HG02642 (cell line): ENCODE measurements at regions not wholly inside any gene's neighbourhood (a gene's known extent, or its start where the extent isn't known, plus 50 kb on each side); places are given as distances from the start of the nearest gene placed in this dataset.

Experiments
- ATAC-seq: cut with Tn5 transposase; IDR thresholded peaks from one replicate; pipeline ENCODE4 v1.9.1; 2021; ENCODE audit warnings: mild to moderate bottlenecking; ENCODE audit not compliant: unreplicated experiment, poor library complexity

GRCh38 chr6:141701732-141702131 is 431.0 kb upstream of the GJE1 start:
- ATAC-seq, result no peak

- no peak for ATAC-seq
Measured at GRCh38 chr6:141700819-141701218, 431.9 kb upstream of the GJE1 start.

GRCh38 chr6:141688916-141689315 is 443.8 kb upstream of the GJE1 start:
- peak; percentile 65 for ATAC-seq

- no peak for ATAC-seq
Measured at GRCh38 chr6:141685416-141685815, 447.3 kb upstream of the GJE1 start.

DNA sequence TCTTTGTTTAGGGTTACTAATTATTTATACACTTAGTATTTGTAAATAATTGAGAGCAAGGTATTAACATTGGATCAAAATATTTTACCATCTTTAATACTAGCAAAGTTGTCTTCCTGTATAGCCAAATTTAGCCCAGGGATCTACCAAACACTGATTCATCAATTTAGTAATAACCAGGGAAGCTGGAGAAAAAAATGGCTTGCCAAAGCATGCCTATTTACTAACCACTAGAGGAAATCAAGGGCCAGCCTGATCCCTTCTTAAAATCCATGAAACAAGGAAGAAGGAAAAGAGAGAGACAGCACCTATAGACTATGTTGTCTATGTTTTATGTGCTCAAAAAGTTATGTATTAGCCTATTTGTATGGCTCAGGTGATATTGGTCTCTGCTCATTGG is 450.3 kb upstream of the GJE1 start:
- ATAC-seq, result no peak

DNA sequence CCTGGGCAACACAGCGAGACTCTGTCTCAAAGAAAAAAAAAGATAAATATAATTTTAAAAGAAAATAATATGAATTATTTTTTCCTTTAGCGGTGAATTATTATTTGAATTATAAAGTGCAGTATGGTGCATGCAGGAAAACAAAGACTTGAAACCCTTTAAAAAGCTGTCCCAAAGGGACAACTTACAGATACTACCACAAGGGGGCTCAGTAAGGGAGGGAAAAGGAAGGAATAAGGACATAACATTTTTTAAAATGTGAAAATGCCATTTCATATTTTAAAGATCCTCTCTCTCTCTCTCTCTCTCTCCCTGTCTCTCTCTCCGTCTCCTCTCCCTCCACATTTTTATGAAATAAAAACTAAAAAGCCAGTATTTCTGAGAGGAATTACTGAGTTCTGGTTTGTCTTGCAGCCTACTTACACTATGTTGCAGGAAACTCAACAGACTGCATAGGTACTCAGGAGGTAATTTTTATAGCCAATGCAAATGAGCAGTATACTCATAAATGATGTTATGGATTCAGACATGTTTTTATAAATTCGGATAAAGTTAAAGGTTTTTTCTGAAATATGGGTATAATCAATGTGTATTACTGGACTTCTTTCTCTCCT is 455.0 kb upstream of the GJE1 start:
- ATAC-seq, result no peak

GRCh38 chr6:141675957-141676356 is 456.8 kb upstream of the GJE1 start:
- ATAC-seq, result no peak

DNA sequence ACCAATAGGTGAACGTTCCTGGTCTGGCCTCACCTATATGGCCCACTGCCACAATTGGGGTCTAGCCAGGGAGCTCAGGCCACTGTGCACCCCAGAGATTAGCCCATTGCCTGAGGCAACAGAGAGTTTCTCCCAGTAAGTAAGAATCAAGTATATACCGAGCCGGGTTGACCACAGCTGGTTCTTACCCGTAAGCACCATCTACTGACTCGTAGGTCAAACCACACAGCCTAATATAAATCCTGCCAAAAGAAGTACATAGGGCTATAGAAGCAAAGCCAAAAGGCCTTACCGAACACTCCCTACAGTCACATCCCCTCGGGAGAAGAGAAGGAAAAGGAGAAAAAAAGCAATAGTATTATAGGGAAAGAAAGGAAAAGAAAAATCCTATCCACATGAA is 463.6 kb upstream of the GJE1 start:
- no peak for ATAC-seq

DNA sequence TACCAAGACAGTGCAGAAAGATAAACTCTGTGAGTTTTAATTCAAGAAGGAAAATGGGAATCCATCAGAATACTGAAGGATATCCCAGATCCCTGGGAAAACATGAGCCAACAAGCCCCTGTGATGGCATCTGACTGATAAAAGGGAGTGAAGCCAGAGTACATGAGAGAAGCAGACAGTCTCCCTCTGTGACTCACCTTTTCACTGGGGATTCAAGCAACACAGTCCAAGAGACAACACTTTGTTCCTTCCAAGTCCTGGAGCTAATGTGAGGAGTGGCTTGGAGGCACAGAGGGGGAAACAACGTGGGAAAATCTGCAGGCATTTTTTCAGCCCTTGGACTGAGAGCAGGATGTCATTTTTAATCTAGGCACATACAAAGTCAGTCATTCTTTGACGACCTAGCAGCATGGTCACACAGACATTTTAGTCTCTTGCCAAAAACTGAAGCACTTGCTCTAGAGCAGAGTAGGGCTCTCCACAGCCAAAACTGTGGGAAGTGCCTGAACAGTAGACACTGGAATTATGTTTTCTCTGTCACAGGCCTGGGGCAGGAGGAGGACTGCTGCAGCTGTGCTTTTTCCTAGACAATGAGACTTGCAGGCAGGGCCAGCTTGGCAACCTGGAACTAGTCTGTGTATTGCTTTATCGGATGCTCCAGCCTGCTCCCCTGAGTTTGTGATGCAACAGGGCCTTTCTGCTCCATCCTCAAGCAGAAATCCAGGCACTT is 465.0 kb upstream of the GJE1 start:
- ATAC-seq, result no peak

DNA sequence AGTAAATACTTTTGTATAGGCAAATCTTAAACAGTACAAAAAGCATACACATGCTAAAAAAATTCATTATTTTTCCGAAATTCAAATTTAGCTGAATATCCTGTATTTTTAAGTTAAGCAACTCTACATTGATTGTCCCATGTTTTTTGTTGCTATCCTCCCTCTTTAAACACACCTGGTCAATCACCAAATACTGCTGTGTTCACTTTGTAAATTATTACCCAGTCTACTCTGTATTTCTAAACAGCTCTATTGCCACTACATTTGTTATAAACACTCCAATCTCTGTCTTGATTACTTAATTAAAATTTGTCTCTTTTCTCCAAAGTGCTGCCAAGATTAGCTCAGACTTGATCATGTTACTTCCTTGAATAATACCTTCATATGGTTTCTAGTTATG is 466.5 kb upstream of the GJE1 start:
- ATAC-seq, result no peak

GRCh38 chr6:141664744-141665143 is 468.0 kb upstream of the GJE1 start:
- no peak for ATAC-seq

DNA sequence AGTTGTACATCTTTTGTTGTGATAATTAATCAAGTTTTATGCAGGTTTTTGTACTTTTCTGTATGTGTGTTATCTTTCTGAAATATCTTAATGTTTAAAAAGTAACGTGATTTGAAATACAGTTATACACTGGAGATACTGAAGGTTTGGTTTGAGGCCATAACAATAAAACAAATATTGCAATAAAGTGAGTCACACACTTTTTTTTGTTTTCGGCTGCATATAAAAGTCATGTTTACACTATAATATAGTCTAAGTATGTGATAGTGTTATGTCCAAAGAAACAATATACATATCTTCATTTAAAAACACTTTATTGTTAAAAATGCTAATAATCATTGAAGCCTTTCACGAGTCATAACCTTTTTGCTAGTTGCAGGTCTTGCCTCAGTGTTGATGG is 473.1 kb upstream of the GJE1 start:
- no peak for ATAC-seq

- ATAC-seq, result no peak
Measured at GRCh38 chr6:141658696-141659095, 474.0 kb upstream of the GJE1 start.

GRCh38 chr6:141657812-141658211 is 474.9 kb upstream of the GJE1 start:
- no peak for ATAC-seq

DNA sequence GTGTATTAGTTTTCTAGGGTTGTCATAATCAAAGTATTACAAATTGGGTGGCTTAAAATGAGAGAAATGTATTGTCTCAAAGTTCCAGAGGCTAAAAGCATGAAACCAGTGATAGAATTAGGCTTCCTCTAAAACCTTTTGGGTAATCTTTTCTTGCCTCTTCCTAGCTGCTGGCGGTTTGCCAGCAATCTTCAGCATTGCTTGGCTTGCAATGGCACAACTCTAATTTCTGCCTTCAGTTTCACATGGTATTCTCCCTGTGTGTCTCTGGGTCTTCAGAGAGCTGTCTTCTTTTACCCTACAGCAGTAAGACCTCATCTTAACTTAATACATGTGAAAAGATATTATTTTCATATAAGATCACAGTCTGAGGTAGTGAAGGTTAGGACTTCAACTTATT is 479.1 kb upstream of the GJE1 start:
- ATAC-seq, result no peak

- no peak for ATAC-seq
Measured at GRCh38 chr6:141641951-141642350, 490.8 kb upstream of the GJE1 start.

DNA sequence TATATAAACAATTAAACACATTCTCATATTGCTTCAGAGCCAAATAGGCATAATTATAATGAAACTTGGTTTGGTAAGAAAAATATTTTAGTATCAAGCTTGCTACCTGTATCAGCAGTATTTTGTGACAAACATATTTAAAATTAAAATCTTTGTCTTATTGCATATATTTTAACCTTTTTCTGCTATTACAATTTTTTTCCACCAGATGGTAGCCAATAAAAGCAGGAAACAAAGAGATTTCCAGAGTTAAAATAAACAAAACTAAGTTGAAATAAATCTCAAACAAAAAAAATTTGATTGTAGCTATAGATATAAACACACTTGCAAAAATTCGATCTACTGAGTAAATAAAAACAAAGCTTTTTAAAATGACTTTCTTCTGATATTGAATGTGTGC is 491.3 kb upstream of the GJE1 start:
- no peak for ATAC-seq

DNA sequence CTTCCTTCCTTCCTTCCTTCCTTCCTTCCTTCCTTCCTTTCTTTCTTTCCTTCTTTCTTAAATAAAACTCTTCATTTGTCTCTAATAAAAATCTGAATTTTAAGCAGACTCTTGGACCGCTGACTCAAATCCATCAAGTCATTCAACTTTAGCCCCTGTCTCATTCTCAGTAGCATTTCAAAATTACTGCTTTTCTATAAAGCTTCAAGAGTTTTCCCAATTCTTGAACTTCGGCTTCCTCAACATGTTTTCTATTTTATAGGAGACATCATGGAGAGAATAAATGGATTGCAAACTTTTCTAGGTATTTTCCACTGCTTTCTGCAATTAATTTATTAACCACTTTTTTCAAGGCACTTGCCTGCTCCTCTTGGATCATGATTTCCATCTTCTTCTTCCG is 497.1 kb upstream of the GJE1 start:
- ATAC-seq, result no peak

- no peak for ATAC-seq
Measured at GRCh38 chr6:141634269-141634668, 498.5 kb upstream of the GJE1 start.

DNA sequence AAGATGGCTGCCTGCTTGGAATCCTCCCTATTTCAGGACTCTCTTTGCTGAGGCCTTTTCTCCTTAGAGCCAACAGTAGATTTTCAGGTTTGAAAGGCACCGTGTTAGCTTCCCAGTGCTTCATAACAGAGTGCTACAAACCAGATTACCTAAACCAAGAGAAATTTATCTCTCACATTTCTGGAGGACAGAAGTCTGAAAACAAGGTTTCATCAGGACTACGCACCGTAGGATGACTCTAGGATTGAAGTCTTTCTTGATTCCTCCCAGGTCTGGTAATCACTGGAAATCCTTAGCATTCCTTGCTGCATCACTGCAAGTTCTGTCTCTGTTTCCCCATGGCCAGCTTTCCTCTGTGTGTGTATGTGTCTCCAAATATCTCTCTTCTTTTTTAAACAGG is 508.4 kb upstream of the GJE1 start:
- no peak for ATAC-seq

GRCh38 chr6:141618180-141618581 is 514.5 kb upstream of the GJE1 start:
- ATAC-seq, result no peak

DNA sequence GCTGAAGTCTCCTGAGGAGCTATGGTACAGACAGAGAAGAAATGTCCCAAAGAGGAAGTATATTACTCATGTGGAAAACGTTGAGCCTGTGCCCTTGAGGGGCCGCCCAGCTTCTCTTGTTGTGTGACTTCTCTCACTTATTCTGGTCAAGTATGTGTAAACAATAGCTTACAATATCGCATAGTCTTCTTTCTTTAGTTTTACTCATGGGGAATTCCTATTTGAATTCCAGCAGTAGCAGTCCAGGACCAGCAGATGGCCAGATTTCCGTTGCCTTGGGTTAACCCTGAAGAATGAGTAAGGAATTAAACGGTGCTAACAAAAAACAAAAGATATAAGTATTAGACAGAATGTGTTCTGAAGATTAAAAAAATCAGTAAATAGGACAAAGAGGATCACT is 522.0 kb upstream of the GJE1 start:
- no peak for ATAC-seq
